HepG2 (cell line): ENCODE measurements at regions not wholly inside any gene's neighbourhood (a gene's known extent, or its start where the extent isn't known, plus 50 kb on each side); places are given as distances from the start of the nearest gene placed in this dataset.

ENCODE experiments used
- CEBPZ ChIP-seq: IDR thresholded peaks from 2 replicates; pipeline ENCODE4 v1.6.1; 2012; ENCODE audit warnings: low read length, improper control_type of control experiment
- CHD2 ChIP-seq: IDR thresholded peaks from 2 replicates; pipeline ENCODE4 v1.6.1; 2011; ENCODE audit warnings: low read depth, low read length, improper control_type of control experiment
- ERF ChIP-seq: IDR thresholded peaks from 2 replicates; pipeline ENCODE4 v1.6.1; 2018; ENCODE audit warnings: missing biosample characterization, missing genetic modification reagents
- KDM4B ChIP-seq: sonication (generic); formaldehyde crosslinking; IDR thresholded peaks from 2 replicates; pipeline ENCODE4 v1.4.0; 2020; ENCODE audit warnings: missing genetic modification reagents
- PTBP1 ChIP-seq: fragments of 200-400 bp; formaldehyde crosslinking; IDR thresholded peaks from 2 replicates; pipeline ENCODE4 v1.6.1; 2018; ENCODE audit warnings: low read length, low read depth; ENCODE audit not compliant: poor library complexity, severe bottlenecking
- SNAPC2 ChIP-seq: sonication (generic); formaldehyde crosslinking; IDR thresholded peaks from 2 replicates; pipeline ENCODE4 v1.8.1; 2022; ENCODE audit warnings: mild to moderate bottlenecking, missing genetic modification reagents
- SP140L ChIP-seq: sonication (generic); formaldehyde crosslinking; IDR thresholded peaks from 2 replicates; pipeline ENCODE4 v1.4.0; 2020; ENCODE audit warnings: missing genetic modification reagents, borderline replicate concordance
- YY1 ChIP-seq: IDR thresholded peaks from 2 replicates; pipeline ENCODE4 v1.6.1; 2011; ENCODE audit warnings: low read length, low read depth, moderate library complexity, mild to moderate bottlenecking; ENCODE audit not compliant: insufficient read depth, insufficient replicate concordance
- ZFP41 ChIP-seq: sonication (generic); formaldehyde crosslinking; IDR thresholded peaks from 2 replicates; pipeline ENCODE4 v1.4.0; 2020; ENCODE audit warnings: mild to moderate bottlenecking, missing genetic modification reagents, borderline replicate concordance
- ZNF281 ChIP-seq: sonication (generic); formaldehyde crosslinking; IDR thresholded peaks from 2 replicates; pipeline ENCODE4 v1.4.0; 2020; ENCODE audit warnings: missing genetic modification reagents, borderline replicate concordance
- ZNF33B ChIP-seq: sonication (generic); formaldehyde crosslinking; IDR thresholded peaks from 2 replicates; pipeline ENCODE4 v1.5.1; 2020; ENCODE audit warnings: mild to moderate bottlenecking, missing genetic modification reagents
- ZNF34 ChIP-seq: sonication (generic); formaldehyde crosslinking; IDR thresholded peaks from 2 replicates; pipeline ENCODE4 v1.4.0; 2020; ENCODE audit warnings: mild to moderate bottlenecking, missing genetic modification reagents, borderline replicate concordance
- ZNF354B ChIP-seq: sonication (generic); formaldehyde crosslinking; IDR thresholded peaks from 2 replicates; pipeline ENCODE4 v1.8.0; 2022; ENCODE audit warnings: mild to moderate bottlenecking, missing genetic modification reagents
- ZNF652 ChIP-seq: IDR thresholded peaks from 2 replicates; pipeline ENCODE4 v1.6.1; 2016; ENCODE audit warnings: low read depth, borderline replicate concordance
- ZNF749 ChIP-seq: sonication (generic); formaldehyde crosslinking; IDR thresholded peaks from 2 replicates; pipeline ENCODE4 v1.8.0; 2022; ENCODE audit warnings: mild to moderate bottlenecking, missing genetic modification reagents, moderate library complexity, borderline replicate concordance
- TF ChIP-seq, protein P1 (sequence below): sonication (generic); formaldehyde crosslinking; IDR thresholded peaks from 2 replicates; pipeline ENCODE4 v1.4.0; 2020; ENCODE audit warnings: missing genetic modification reagents
- TF ChIP-seq, protein P2 (sequence below): IDR thresholded peaks from 2 replicates; pipeline ENCODE4 v1.6.1; 2018; ENCODE audit warnings: missing genetic modification reagents, mild to moderate bottlenecking, missing compliant biosample characterization

DNA sequence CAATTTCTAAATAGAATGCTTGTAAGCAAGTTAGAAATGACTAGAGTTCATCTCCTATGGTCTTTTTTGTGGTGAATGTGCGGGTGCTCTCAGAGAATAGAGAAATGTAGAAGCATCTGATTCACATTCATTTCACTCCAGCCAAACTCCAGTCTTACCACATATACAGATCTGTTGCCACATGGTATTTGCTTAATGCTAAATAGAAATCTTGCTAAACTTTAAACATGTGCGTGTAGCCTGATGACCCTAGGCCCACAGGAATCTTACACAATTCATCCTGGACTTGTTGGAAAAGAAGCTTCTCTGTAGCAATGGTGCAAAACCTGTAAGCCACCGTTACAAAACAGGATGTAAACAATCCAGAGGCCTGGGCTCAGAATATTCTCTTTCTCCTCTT, 135.2 kb downstream of the PCSK1 start (continued):
- TF ChIP-seq ZNF281: peak; percentile 55; the same call in 1 of the 2 replicates
- no peak for TF ChIP-seq YY1
- TF ChIP-seq PTBP1: no peak
- TF ChIP-seq CEBPZ: no peak
- TF ChIP-seq, protein P1, sequence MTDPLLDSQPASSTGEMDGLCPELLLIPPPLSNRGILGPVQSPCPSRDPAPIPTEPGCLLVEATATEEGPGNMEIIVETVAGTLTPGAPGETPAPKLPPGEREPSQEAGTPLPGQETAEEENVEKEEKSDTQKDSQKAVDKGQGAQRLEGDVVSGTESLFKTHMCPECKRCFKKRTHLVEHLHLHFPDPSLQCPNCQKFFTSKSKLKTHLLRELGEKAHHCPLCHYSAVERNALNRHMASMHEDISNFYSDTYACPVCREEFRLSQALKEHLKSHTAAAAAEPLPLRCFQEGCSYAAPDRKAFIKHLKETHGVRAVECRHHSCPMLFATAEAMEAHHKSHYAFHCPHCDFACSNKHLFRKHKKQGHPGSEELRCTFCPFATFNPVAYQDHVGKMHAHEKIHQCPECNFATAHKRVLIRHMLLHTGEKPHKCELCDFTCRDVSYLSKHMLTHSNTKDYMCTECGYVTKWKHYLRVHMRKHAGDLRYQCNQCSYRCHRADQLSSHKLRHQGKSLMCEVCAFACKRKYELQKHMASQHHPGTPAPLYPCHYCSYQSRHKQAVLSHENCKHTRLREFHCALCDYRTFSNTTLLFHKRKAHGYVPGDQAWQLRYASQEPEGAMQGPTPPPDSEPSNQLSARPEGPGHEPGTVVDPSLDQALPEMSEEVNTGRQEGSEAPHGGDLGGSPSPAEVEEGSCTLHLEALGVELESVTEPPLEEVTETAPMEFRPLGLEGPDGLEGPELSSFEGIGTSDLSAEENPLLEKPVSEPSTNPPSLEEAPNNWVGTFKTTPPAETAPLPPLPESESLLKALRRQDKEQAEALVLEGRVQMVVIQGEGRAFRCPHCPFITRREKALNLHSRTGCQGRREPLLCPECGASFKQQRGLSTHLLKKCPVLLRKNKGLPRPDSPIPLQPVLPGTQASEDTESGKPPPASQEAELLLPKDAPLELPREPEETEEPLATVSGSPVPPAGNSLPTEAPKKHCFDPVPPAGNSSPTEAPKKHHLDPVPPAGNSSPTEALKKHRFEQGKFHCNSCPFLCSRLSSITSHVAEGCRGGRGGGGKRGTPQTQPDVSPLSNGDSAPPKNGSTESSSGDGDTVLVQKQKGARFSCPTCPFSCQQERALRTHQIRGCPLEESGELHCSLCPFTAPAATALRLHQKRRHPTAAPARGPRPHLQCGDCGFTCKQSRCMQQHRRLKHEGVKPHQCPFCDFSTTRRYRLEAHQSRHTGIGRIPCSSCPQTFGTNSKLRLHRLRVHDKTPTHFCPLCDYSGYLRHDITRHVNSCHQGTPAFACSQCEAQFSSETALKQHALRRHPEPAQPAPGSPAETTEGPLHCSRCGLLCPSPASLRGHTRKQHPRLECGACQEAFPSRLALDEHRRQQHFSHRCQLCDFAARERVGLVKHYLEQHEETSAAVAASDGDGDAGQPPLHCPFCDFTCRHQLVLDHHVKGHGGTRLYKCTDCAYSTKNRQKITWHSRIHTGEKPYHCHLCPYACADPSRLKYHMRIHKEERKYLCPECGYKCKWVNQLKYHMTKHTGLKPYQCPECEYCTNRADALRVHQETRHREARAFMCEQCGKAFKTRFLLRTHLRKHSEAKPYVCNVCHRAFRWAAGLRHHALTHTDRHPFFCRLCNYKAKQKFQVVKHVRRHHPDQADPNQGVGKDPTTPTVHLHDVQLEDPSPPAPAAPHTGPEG (CRISPR knock-in tag): 0 out of 2 replicates have a peak, but pooled peaks have one; percentile 48
- no peak for TF ChIP-seq ZNF34
- TF ChIP-seq ZNF354B (CRISPR knock-in tag): no peak
- TF ChIP-seq CHD2: no peak
- TF ChIP-seq ZNF33B (CRISPR knock-in tag): no peak
- TF ChIP-seq, protein P2, sequence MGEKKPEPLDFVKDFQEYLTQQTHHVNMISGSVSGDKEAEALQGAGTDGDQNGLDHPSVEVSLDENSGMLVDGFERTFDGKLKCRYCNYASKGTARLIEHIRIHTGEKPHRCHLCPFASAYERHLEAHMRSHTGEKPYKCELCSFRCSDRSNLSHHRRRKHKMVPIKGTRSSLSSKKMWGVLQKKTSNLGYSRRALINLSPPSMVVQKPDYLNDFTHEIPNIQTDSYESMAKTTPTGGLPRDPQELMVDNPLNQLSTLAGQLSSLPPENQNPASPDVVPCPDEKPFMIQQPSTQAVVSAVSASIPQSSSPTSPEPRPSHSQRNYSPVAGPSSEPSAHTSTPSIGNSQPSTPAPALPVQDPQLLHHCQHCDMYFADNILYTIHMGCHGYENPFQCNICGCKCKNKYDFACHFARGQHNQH (CRISPR knock-in tag): peak; percentile 72
- TF ChIP-seq ZNF652 (CRISPR knock-in tag): peak; percentile 69; the same call in 1 of the 2 replicates
- TF ChIP-seq ZFP41 (CRISPR knock-in tag): no peak
- TF ChIP-seq KDM4B (CRISPR knock-in tag): peak; percentile 78; the same call in 1 of the 2 replicates
- TF ChIP-seq SP140L: peak; percentile 92; the same call in 1 of the 2 replicates
- no peak; the same call in 1 of the 2 replicates for TF ChIP-seq ZNF749 (CRISPR knock-in tag)
- TF ChIP-seq ERF: peak; percentile 85
- no peak; the same call in 1 of the 2 replicates for TF ChIP-seq SNAPC2 (CRISPR knock-in tag)
